GM12873 (cell line): ENCODE measurements at regions not wholly inside any gene's neighbourhood (a gene's known extent, or its start where the extent isn't known, plus 50 kb on each side); places are given as distances from the start of the nearest gene placed in this dataset.

Experiments
- CTCF ChIP-seq: IDR thresholded peaks from 2 replicates; pipeline ENCODE4 v1.5.1; 2012; ENCODE audit warnings: low read depth, mild to moderate bottlenecking, moderate library complexity, low read length, control low read depth; ENCODE audit not compliant: insufficient read depth; ENCODE audit errors: missing control alignments

- no peak for TF ChIP-seq CTCF
These were observed 278.6 kb upstream of the C9orf72 start for GRCh38 chr9:27851858-27852257.

- no peak for TF ChIP-seq CTCF
These were observed 280.2 kb upstream of the C9orf72 start for GRCh38 chr9:27853529-27853928.

- no peak for TF ChIP-seq CTCF
These were observed 282.8 kb upstream of the C9orf72 start for GRCh38 chr9:27856054-27856453.

- TF ChIP-seq CTCF, result no peak
These were observed 283.5 kb upstream of the C9orf72 start for GRCh38 chr9:27856748-27857147.

- TF ChIP-seq CTCF, result no peak
These were observed 288.6 kb upstream of the C9orf72 start for GRCh38 chr9:27861887-27862286.

GRCh38 chr9:27864644-27865438 lies 291.6 kb upstream of the C9orf72 start:
- no peak for TF ChIP-seq CTCF

- no peak for TF ChIP-seq CTCF
These were observed 293.5 kb upstream of the C9orf72 start for GRCh38 chr9:27866741-27867140.
